NCI-H345 treated with DMSO at 0.1 percent for 48 hours (cell line): ENCODE measurements at regions not wholly inside any gene's neighbourhood (a gene's known extent, or its start where the extent isn't known, plus 50 kb on each side); places are given as distances from the start of the nearest gene placed in this dataset.
"Not testable (repeated sequence)": the region's sequence is repeated elsewhere in the genome, so short reads cannot be mapped to it uniquely, and the experiment has no call there.

Experiments
- DNase-seq: peaks from one replicate; lab custom pipeline; 2025; ENCODE audit not compliant: unreplicated experiment; lab: John Stamatoyannopoulos, UW

GRCh38 chr12:75742048-75742447, 230.6 kb upstream of the KRR1 start:
- no peak for DNase-seq

- no peak for DNase-seq
These were observed 228.5 kb upstream of the KRR1 start for GRCh38 chr12:75739912-75740311.

GRCh38 chr12:75739098-75739497, 227.7 kb upstream of the KRR1 start:
- not testable (repeated sequence) for DNase-seq

- no peak for DNase-seq
These were observed 227.1 kb upstream of the KRR1 start for GRCh38 chr12:75738486-75738885.

GRCh38 chr12:75735853-75736252, 224.4 kb upstream of the KRR1 start:
- no peak for DNase-seq

GRCh38 chr12:75728826-75729225, 217.4 kb upstream of the KRR1 start:
- DNase-seq = no peak

GRCh38 chr12:75727577-75727976, 216.2 kb upstream of the KRR1 start:
- DNase-seq = no peak

- peak; percentile 38 for DNase-seq
These were observed 214.2 kb upstream of the KRR1 start for GRCh38 chr12:75725521-75726111.

GRCh38 chr12:75724928-75725312, 213.5 kb upstream of the KRR1 start:
- peak; percentile 43 for DNase-seq

GRCh38 chr12:75724307-75724927, 213.0 kb upstream of the KRR1 start:
- no peak for DNase-seq

GRCh38 chr12:75722714-75723200, 211.3 kb upstream of the KRR1 start:
- no peak for DNase-seq

- no peak for DNase-seq
These were observed 210.4 kb upstream of the KRR1 start for GRCh38 chr12:75721796-75722195.

GRCh38 chr12:75720812-75721641, 209.6 kb upstream of the KRR1 start:
- peak; percentile 34 for DNase-seq

GRCh38 chr12:75717902-75718301, 206.5 kb upstream of the KRR1 start:
- no peak for DNase-seq

- no peak for DNase-seq
These were observed 205.0 kb upstream of the KRR1 start for GRCh38 chr12:75716291-75717025.

GRCh38 chr12:75715682-75716081, 204.3 kb upstream of the KRR1 start:
- DNase-seq = no peak

GRCh38 chr12:75715323-75715644, 203.9 kb upstream of the KRR1 start:
- DNase-seq = no peak

- no peak for DNase-seq
These were observed 203.3 kb upstream of the KRR1 start for GRCh38 chr12:75714462-75715322.

GRCh38 chr12:75713434-75713833, 202.0 kb upstream of the KRR1 start:
- no peak for DNase-seq

- DNase-seq = no peak
These were observed 200.8 kb upstream of the KRR1 start for GRCh38 chr12:75712223-75712622.

- DNase-seq = no peak
These were observed 199.9 kb upstream of the KRR1 start for GRCh38 chr12:75711271-75711670.
